ENCODE measurements at regions not wholly inside any gene's neighbourhood (a gene's known extent, or its start where the extent isn't known, plus 50 kb on each side); places are given as distances from the start of the nearest gene placed in this dataset.
"Not testable (repeated sequence)": the region's sequence is repeated elsewhere in the genome, so short reads cannot be mapped to it uniquely, and the experiment has no call there.

DNA sequence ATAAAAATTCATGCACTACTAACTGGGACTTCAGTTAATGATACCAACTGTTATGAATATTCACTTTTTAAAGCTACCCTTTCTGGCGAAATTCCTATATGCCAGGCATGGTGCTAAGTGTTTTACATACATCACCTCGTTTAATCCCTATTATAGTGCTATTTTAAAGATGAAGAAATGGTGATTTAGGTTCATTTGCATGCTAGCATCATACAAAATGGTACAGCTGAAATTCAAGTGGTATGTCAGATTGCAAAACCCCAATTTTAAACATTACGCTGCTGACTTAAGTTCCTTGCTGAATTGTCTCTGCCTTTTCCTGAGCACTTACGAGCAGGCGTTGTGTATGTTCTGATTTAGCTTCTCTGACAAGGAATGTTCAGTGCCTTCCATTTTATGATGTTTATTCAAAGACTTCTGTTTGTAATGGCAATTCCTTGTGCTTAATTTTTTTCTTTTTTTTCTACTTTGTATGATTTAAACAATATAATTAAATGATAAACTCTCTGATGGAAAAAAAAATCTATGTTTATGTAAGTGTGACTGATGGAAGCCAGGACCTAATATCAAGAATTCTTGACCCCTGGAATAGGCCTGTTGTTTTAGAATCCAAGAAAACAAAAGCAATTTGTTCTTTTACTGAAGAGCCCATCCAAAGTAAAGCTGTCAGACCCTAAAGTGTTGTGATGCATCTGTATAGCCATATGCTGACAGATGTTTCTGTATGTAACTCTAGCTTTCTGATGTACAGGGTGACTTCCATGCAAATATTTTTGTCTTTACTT, 148.1 kb downstream of the PCDH7 start:
- DNase-seq: no peak
- Mint-ChIP-seq H3K27me3 (ENCODE audit: unreplicated experiment) (no peaks in the 10 kb centered on the region), H3K4me3 (ENCODE audit: low read depth, unreplicated experiment) (no peak overlapping the region), H3K27ac (ENCODE audit: unreplicated experiment) (no peak overlapping the region), H3K36me3 (ENCODE audit: insufficient read depth, unreplicated experiment) (no peaks in the 10 kb centered on the region), H3K4me1 (ENCODE audit: low read depth, unreplicated experiment) (peaks cover 19% of the 10 kb centered on the region), H3K9me3 (ENCODE audit: low read depth, unreplicated experiment) (no peaks in the 10 kb centered on the region)
- CTCF ChIA-PET: no interaction called here
- intact Hi-C loops (cut with micrococcal nuclease; ENCODE audit: unreplicated experiment): no loop called here
- TF ChIP-seq, protein P1, sequence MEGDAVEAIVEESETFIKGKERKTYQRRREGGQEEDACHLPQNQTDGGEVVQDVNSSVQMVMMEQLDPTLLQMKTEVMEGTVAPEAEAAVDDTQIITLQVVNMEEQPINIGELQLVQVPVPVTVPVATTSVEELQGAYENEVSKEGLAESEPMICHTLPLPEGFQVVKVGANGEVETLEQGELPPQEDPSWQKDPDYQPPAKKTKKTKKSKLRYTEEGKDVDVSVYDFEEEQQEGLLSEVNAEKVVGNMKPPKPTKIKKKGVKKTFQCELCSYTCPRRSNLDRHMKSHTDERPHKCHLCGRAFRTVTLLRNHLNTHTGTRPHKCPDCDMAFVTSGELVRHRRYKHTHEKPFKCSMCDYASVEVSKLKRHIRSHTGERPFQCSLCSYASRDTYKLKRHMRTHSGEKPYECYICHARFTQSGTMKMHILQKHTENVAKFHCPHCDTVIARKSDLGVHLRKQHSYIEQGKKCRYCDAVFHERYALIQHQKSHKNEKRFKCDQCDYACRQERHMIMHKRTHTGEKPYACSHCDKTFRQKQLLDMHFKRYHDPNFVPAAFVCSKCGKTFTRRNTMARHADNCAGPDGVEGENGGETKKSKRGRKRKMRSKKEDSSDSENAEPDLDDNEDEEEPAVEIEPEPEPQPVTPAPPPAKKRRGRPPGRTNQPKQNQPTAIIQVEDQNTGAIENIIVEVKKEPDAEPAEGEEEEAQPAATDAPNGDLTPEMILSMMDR (IDR thresholded peaks at IDR 0.05; ENCODE audit: unreplicated experiment): no peak
- BruUV-seq (replicated peaks): no TSS peak

DNA sequence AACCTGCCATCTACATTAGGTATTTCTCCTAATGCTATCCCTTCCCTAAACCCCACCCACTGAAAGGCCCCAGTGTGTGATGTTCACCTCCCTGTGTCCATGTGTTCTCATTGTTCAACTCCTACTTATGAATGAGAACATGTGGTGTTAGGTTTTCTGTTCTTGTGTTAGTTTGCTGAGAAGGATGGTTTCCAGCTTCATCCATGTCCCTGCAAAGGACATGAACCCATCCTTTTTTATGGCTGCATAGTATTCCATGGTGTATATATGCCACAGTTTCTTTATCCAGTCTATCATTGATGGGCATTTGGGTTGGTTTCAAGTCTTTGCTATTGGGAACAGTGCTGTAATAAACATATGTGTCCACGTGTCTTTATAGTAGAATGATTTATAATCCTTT, 149.2 kb downstream of the PCDH7 start:
- H3K27me3 Mint-ChIP-seq (ENCODE audit: unreplicated experiment); DNase-seq; BruUV-seq (replicated peaks); CTCF ChIA-PET; H3K36me3 Mint-ChIP-seq (ENCODE audit: insufficient read depth, unreplicated experiment); H3K4me3 Mint-ChIP-seq (ENCODE audit: low read depth, unreplicated experiment); H3K9me3 Mint-ChIP-seq (ENCODE audit: low read depth, unreplicated experiment); intact Hi-C loops (cut with micrococcal nuclease; ENCODE audit: unreplicated experiment); H3K27ac Mint-ChIP-seq (ENCODE audit: unreplicated experiment): not testable (repeated sequence)
- H3K4me1 Mint-ChIP-seq (ENCODE audit: low read depth, unreplicated experiment): peaks cover 15% of the 10 kb centered on the region

DNA sequence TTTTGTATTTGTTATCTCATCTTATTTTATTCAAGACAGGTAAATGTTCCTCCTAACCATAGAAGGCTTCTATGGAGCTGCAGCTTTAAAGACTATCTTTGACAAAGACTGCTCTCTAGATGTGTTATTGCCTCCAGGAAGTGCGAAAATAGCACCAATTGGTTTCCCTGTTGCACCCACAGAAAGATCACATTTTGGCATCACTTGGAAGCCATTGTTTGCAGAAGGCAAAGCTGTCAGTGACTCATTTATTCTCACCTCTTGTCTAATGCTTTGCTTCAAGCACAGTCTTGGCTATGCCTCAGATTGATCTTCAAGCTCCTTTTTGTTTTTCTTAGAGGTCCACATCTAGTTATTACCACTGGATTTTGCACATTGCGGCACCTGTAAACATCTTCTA, 150.3 kb downstream of the PCDH7 start:
- CTCF ChIA-PET: no interaction called here
- intact Hi-C loops (cut with micrococcal nuclease; ENCODE audit: unreplicated experiment): no loop called here
- Mint-ChIP-seq H3K9me3 (ENCODE audit: low read depth, unreplicated experiment) (no peaks in the 10 kb centered on the region), H3K4me3 (ENCODE audit: low read depth, unreplicated experiment) (no peak overlapping the region), H3K27ac (ENCODE audit: unreplicated experiment) (no peak overlapping the region), H3K4me1 (ENCODE audit: low read depth, unreplicated experiment) (peaks cover 9% of the 10 kb centered on the region), H3K27me3 (ENCODE audit: unreplicated experiment) (no peaks in the 10 kb centered on the region), H3K36me3 (ENCODE audit: insufficient read depth, unreplicated experiment) (no peaks in the 10 kb centered on the region)
- TF ChIP-seq, protein P1 (IDR thresholded peaks at IDR 0.05; ENCODE audit: unreplicated experiment): no peak
- DNase-seq: no peak
- no TSS peak for BruUV-seq (replicated peaks)

DNA sequence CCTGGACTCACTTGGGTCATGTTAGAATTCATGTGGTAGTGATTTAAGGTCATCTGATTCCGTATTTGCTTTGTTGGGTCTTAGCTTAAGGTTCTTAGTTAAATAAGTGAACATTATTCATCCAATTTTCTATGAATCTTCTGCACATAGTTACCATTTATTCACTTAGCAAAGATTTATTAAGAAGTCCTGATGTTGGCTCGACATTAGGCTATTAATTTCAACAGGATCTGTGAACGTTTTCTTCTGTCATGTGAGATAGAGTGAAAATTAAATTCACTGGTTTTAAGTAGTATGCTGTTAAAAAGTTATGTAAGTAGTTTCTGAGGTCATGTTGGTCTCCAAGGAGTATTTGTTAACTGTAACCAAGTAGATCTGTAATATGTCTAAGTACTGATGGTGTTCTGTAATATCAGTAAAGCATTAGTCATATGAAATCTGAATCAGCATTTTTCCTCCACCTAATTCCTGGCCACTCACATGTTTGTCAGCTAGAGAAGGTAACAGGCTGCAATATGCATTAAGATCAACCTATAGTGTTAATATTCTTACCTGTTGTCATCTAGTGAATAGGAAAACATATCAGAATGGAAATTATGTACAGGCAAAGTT, 155.6 kb downstream of the PCDH7 start:
- Mint-ChIP-seq H3K9me3 (ENCODE audit: low read depth, unreplicated experiment) (no peaks in the 10 kb centered on the region), H3K27me3 (ENCODE audit: unreplicated experiment) (no peaks in the 10 kb centered on the region), H3K36me3 (ENCODE audit: insufficient read depth, unreplicated experiment) (no peaks in the 10 kb centered on the region), H3K4me1 (ENCODE audit: low read depth, unreplicated experiment) (no peaks in the 10 kb centered on the region), H3K4me3 (ENCODE audit: low read depth, unreplicated experiment) (no peak overlapping the region), H3K27ac (ENCODE audit: unreplicated experiment) (no peak overlapping the region)
- intact Hi-C loops (cut with micrococcal nuclease; ENCODE audit: unreplicated experiment): no loop called here
- no peak for DNase-seq
- CTCF ChIA-PET: no interaction called here
- no TSS peak for BruUV-seq (replicated peaks)
- TF ChIP-seq, protein P1 (IDR thresholded peaks at IDR 0.05; ENCODE audit: unreplicated experiment): no peak

Measured in Calu3 (cell line).